Endothelial cell of umbilical vein (primary cell): ENCODE measurements at regions not wholly inside any gene's neighbourhood (a gene's known extent, or its start where the extent isn't known, plus 50 kb on each side); places are given as distances from the start of the nearest gene placed in this dataset.
"Not testable (repeated sequence)": the region's sequence is repeated elsewhere in the genome, so short reads cannot be mapped to it uniquely, and the experiment has no call there.

Source experiments
- BruUV-seq: library from RNA; stranded (reverse); fragments of 400-500 nt; replicated peaks from 2 replicates; lab custom pipeline; 2021; lab: Mats Ljungman, UMichigan
- CTCF ChIA-PET: fragments of 300-600, 350-600 bp; sonication (Branson Sonifier 250); formaldehyde crosslinking; loops from one replicate; lab custom pipeline; 2021; ENCODE audit warnings: antibody characterized with exemption, inconsistent platforms; lab: Charles Lee
- POLR2A ChIA-PET: fragments of 300-600, 350-600 bp; sonication (Branson Sonifier 250); formaldehyde crosslinking; loops from one replicate; lab custom pipeline; 2021; ENCODE audit warnings: antibody characterized with exemption, inconsistent platforms; lab: Charles Lee
- DNase-seq: peaks from one replicate; pipeline ENCODE4 v3.0.0-alpha.2; 2011; ENCODE audit warnings: low read depth, low spot score
- FAIRE-seq: peaks from 2 replicates; lab custom pipeline; 2011; peaks lifted over from hg19 to GRCh38; lab: Jason Lieb, UNC
- H2AFZ ChIP-seq: 2 replicates; pipeline ENCODE4 v1.6.0; 2012; ENCODE audit warnings: low read depth, low read length, control low read depth, inconsistent platforms
- H3K27ac ChIP-seq: 2 replicates; pipeline ENCODE4 v1.5.1; 2011; ENCODE audit warnings: low read depth, mild to moderate bottlenecking, control low read depth, low read length, moderate library complexity; ENCODE audit not compliant: insufficient read depth
- H3K27me3 ChIP-seq, 2 experiments: 2 replicates each; pipeline versions ENCODE4 v1.6.0 to v1.6.1; 2011; ENCODE audit warnings: low read length in 2 of 2, mixed read lengths in 1 of 2; ENCODE audit not compliant: control insufficient read depth in 2 of 2, insufficient read depth in 2 of 2
- H3K36me3 ChIP-seq, 2 experiments: 2 replicates in 1 of 2; 3 replicates in 1 of 2; pipeline ENCODE4 v1.5.1; 2011; ENCODE audit warnings: low read length in 2 of 2, mild to moderate bottlenecking in 1 of 2, moderate library complexity in 1 of 2; ENCODE audit not compliant: control insufficient read depth in 2 of 2, insufficient read depth in 2 of 2; ENCODE audit errors: extremely low read depth in 1 of 2
- H3K4me1 ChIP-seq: 3 replicates; pipeline ENCODE4 v1.5.1; 2011; ENCODE audit warnings: mild to moderate bottlenecking, low read length; ENCODE audit not compliant: control insufficient read depth, insufficient read depth; ENCODE audit errors: extremely low read depth
- H3K4me2 ChIP-seq: 2 replicates; pipeline ENCODE4 v1.6.1; 2011; ENCODE audit warnings: low read length, control low read depth, mixed read lengths; ENCODE audit not compliant: insufficient read depth
- H3K4me3 ChIP-seq, 3 experiments: fragments of 200-600 bp in 1 of 3; sonication (generic), shearing (Covaris generic) in 1 of 3; replicated peaks in 1 of 3; 2 replicates each; pipeline ENCODE4 v1.5.1; 2011 to 2016; ENCODE audit warnings: control low read depth in 3 of 3, low read length in 3 of 3, mild to moderate bottlenecking in 2 of 3, inconsistent platforms in 1 of 3, low read depth in 1 of 3, moderate library complexity in 1 of 3; ENCODE audit not compliant: insufficient read depth in 1 of 3
- H3K79me2 ChIP-seq: 2 replicates; pipeline ENCODE4 v1.6.0; 2012; ENCODE audit warnings: low read length, inconsistent platforms; ENCODE audit not compliant: control insufficient read depth, insufficient read depth
- H3K9ac ChIP-seq: replicated peaks from 2 replicates; pipeline ENCODE3; 2011; ENCODE audit warnings: low read length, control low read depth; ENCODE audit not compliant: insufficient read depth; ENCODE audit errors: extremely low read depth
- H3K9me1 ChIP-seq: replicated peaks from 3 replicates; pipeline ENCODE4 v1.6.0; 2011; ENCODE audit warnings: mild to moderate bottlenecking, low read length; ENCODE audit not compliant: control insufficient read depth, insufficient read depth; ENCODE audit errors: extremely low read depth
- H3K9me3 ChIP-seq: replicated peaks from 2 replicates; pipeline ENCODE4 v1.5.1; 2012; ENCODE audit warnings: low read length, inconsistent platforms; ENCODE audit not compliant: control insufficient read depth, insufficient read depth
- H4K20me1 ChIP-seq: replicated peaks from 2 replicates; pipeline ENCODE3; 2011; ENCODE audit warnings: mild to moderate bottlenecking, low read length; ENCODE audit not compliant: control insufficient read depth, insufficient read depth; ENCODE audit errors: extremely low read depth
- EZH2 ChIP-seq: IDR thresholded peaks from 2 replicates; pipeline ENCODE4 v1.6.1; 2012; ENCODE audit warnings: borderline replicate concordance, low read depth, mild to moderate bottlenecking, moderate library complexity, low read length, inconsistent platforms; ENCODE audit not compliant: severe bottlenecking
- FOS ChIP-seq: IDR thresholded peaks from 2 replicates; pipeline ENCODE4 v1.6.1; 2011; ENCODE audit warnings: mild to moderate bottlenecking, low read length, moderate library complexity, borderline replicate concordance; ENCODE audit not compliant: insufficient read depth
- GATA2 ChIP-seq: IDR thresholded peaks from 2 replicates; pipeline ENCODE4 v1.7.0; 2011; ENCODE audit warnings: low read depth, mild to moderate bottlenecking, moderate library complexity, mixed read lengths, low read length; ENCODE audit not compliant: insufficient read length, insufficient read depth
- JUN ChIP-seq: IDR thresholded peaks from 2 replicates; pipeline ENCODE4 v1.6.1; 2011; ENCODE audit warnings: borderline replicate concordance, low read depth; ENCODE audit not compliant: insufficient read length, insufficient read depth
- MYC ChIP-seq: IDR thresholded peaks from one replicate; pipeline ENCODE4 v1.6.1; 2011; ENCODE audit warnings: mild to moderate bottlenecking, low read depth, low read length
- POLR2A ChIP-seq: IDR thresholded peaks from 2 replicates; pipeline ENCODE4 v1.6.1; 2012; ENCODE audit warnings: low read depth, mild to moderate bottlenecking, control low read depth, low read length
- POLR2AphosphoS5 ChIP-seq: IDR thresholded peaks from 2 replicates; pipeline ENCODE4 v1.6.1; 2012; ENCODE audit warnings: low read depth, mild to moderate bottlenecking, control low read depth, low read length, moderate library complexity; ENCODE audit not compliant: insufficient read depth
- dilution Hi-C: fragments of 300-500 bp; cut with MboI; formaldehyde crosslinking; loops from one replicate; pipeline ENCODE4 v1.15.0; 2019; ENCODE audit warnings: low sequenced_read_pairs; ENCODE audit not compliant: extremely low pct_ligation_motif_present
- intact Hi-C: fragments of 100-400 bp; cut with micrococcal nuclease; formaldehyde crosslinking; loops from one replicate; pipeline ENCODE4 v1.10.0; 2022
- TF ChIP-seq, protein P1 (sequence below), 2 donors: IDR thresholded peaks; 1 replicate in 1 of 2; 2 replicates in 1 of 2; pipeline ENCODE4 v1.5.1; 2011; ENCODE audit warnings: low read length in 2 of 2, mild to moderate bottlenecking in 2 of 2, moderate library complexity in 2 of 2, control low read depth in 1 of 2, inconsistent platforms in 1 of 2, low read depth in 1 of 2; ENCODE audit not compliant: insufficient read depth in 1 of 2; ENCODE audit errors: extremely low read depth in 1 of 2
- TF ChIP-seq, protein P2 (sequence below): IDR thresholded peaks from 2 replicates; pipeline ENCODE4 v1.6.1; 2011; ENCODE audit not compliant: insufficient read depth, insufficient read length

DNA sequence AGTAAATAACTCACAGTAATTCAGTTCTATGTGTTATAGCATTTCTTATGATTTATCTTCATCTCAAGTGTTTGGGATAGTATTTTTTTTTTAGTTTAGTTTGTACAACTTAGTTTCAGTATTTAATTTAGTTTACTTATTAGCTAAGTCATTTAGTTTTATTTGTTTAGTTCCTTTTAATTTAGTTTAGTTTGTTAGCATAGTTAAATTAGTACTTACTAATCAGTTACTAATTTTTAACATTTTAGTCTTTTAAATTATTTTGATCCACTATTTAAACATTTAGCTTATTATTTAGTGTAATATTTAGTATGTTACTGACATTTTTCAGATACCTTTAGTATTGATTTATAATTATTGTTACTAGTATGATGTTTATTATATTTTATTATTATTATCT lies 85.2 kb upstream of the SIPA1L2 start:
- Histone ChIP-seq H4K20me1 (no peaks in the 10 kb centered on the region), H3K36me3 (no peaks in the 10 kb centered on the region), H3K27me3 (no peaks in the 10 kb centered on the region), H3K9me3 (no peaks in the 10 kb centered on the region), H3K27ac (no peak overlapping the region), H3K9me1 (no peaks in the 10 kb centered on the region), H3K4me3 (no peak overlapping the region), H2AFZ (no peak overlapping the region), H3K4me2 (no peak overlapping the region), H3K9ac (no peak overlapping the region), H3K4me1 (no peaks in the 10 kb centered on the region), H3K79me2 (no peaks in the 10 kb centered on the region)
- FAIRE-seq: no peak
- dilution Hi-C loops: no loop called here
- CTCF ChIA-PET: no interaction called here
- POLR2A ChIA-PET: no interaction called here
- intact Hi-C loops: no loop called here
- DNase-seq: no peak
- BruUV-seq: no TSS peak
- TF ChIP-seq EZH2 (no peak), MYC (no peak), POLR2A (no peak), POLR2AphosphoS5 (no peak), JUN (no peak), GATA2 (no peak), FOS (no peak)
- TF ChIP-seq, protein P1, sequence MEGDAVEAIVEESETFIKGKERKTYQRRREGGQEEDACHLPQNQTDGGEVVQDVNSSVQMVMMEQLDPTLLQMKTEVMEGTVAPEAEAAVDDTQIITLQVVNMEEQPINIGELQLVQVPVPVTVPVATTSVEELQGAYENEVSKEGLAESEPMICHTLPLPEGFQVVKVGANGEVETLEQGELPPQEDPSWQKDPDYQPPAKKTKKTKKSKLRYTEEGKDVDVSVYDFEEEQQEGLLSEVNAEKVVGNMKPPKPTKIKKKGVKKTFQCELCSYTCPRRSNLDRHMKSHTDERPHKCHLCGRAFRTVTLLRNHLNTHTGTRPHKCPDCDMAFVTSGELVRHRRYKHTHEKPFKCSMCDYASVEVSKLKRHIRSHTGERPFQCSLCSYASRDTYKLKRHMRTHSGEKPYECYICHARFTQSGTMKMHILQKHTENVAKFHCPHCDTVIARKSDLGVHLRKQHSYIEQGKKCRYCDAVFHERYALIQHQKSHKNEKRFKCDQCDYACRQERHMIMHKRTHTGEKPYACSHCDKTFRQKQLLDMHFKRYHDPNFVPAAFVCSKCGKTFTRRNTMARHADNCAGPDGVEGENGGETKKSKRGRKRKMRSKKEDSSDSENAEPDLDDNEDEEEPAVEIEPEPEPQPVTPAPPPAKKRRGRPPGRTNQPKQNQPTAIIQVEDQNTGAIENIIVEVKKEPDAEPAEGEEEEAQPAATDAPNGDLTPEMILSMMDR (IDR thresholded peaks at IDR 0.05; ENCODE audit: extremely low read depth in 1 of 2, insufficient read depth in 1 of 2, low read depth in 1 of 2, low read length in 2 of 2): no peak
- TF ChIP-seq, protein P2, sequence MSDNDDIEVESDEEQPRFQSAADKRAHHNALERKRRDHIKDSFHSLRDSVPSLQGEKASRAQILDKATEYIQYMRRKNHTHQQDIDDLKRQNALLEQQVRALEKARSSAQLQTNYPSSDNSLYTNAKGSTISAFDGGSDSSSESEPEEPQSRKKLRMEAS: no peak

DNA sequence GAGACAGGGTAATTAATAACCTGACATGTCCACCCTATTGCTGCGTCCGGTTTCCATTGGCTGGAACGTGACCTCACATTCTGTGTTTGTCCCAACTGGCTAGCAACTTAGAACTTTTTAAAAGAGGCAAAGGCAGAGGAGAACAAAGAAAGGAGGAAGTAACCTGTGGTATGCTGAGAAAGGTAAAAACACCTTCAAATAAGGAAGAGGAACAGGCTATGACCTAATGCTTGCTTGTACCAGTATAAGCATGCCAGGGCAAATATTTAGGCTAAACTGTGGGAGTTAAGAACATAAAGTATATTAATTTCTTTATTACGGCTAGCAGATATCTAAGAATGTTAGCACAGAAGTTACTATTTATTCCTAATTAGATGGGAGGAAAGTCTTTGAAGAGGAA lies 87.3 kb upstream of the MAP10 start:
- BruUV-seq, H3K9me1 ChIP-seq, DNase-seq, H4K20me1 ChIP-seq, H3K27me3 ChIP-seq, intact Hi-C loops, H3K27ac ChIP-seq, H3K4me3 ChIP-seq, FAIRE-seq, H3K36me3 ChIP-seq, H2AFZ ChIP-seq, dilution Hi-C loops, H3K79me2 ChIP-seq, H3K4me2 ChIP-seq, H3K9me3 ChIP-seq, CTCF ChIA-PET, H3K9ac ChIP-seq, H3K4me1 ChIP-seq, POLR2A ChIA-PET: not testable (repeated sequence)
